ENCODE measurements at regions not wholly inside any gene's neighbourhood (a gene's known extent, or its start where the extent isn't known, plus 50 kb on each side); places are given as distances from the start of the nearest gene placed in this dataset.
"Not testable (repeated sequence)": the region's sequence is repeated elsewhere in the genome, so short reads cannot be mapped to it uniquely, and the experiment has no call there.

DNA sequence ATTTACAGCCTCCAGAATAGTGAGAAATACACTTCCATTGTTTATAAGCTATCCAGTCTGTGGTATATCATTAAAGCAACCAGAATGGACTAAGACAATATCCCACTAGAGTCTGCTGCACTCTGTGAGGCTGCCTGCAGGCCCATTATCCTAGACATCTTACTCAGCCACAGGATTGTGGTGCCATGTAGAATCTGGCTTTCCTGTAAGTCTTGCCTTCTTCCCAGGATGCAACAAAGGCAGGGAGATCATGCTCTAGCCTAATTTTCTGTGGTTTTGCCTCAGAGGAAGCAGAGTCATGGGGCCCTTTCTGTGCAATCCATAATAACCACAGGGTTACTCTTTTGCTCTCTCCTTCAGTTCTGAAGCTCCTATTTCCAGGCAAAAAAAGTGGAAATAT is 299.1 kb upstream of the DEPDC1 start:
- Mint-ChIP-seq H3K4me1 (no peaks in the 10 kb centered on the region), H3K36me3 (no peaks in the 10 kb centered on the region), H3K9me3 (no peaks in the 10 kb centered on the region), H3K4me3 (no peak overlapping the region), H3K27me3 (no peaks in the 10 kb centered on the region), H3K27ac (no peak overlapping the region)

DNA sequence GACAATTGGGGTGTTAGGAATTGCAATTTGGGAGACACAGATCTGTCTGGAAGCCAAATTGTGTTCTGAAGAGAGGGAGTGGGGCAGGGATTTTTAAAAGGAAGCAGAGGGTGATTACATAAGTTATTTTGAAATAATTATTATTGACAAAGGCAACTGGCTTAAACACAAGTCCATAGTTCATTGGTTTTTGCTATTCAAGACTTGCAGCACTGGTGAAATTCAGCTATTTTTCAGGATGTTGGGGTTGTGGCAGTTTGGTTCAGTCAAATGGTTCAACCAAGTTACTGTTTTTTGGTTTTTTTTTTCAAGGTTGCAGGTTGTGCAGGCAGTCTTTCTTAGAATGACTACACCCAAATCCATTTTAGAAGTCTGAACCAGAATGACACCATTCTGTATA is 300.0 kb upstream of the DEPDC1 start:
- Mint-ChIP-seq H3K9me3 (no peaks in the 10 kb centered on the region), H3K36me3 (no peaks in the 10 kb centered on the region), H3K27ac (no peak overlapping the region), H3K4me1 (no peaks in the 10 kb centered on the region), H3K4me3 (no peak overlapping the region), H3K27me3 (no peaks in the 10 kb centered on the region)

DNA sequence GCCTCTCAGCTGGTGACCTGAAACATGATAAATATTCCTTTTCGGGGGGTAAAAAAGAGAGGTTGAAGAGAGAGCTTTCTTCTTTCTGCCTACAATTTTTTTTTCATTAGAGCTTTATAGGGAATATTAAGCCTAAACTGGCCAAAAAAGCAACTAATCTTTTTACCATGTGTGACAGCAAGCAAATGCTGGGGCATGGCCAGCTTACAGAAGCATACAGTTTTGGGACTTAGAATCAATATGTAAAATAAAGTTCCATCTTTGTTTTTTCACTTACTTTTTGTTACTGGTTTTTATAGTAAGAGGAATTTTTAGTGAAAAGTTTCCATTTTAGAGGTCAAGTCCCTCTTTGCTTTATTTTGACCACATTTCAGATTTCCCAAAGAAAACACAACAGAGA is 301.2 kb upstream of the DEPDC1 start:
- Mint-ChIP-seq H3K36me3 (no peaks in the 10 kb centered on the region), H3K9me3 (no peaks in the 10 kb centered on the region), H3K27me3 (no peaks in the 10 kb centered on the region), H3K4me3 (no peak overlapping the region), H3K4me1 (no peaks in the 10 kb centered on the region), H3K27ac (no peak overlapping the region)

DNA sequence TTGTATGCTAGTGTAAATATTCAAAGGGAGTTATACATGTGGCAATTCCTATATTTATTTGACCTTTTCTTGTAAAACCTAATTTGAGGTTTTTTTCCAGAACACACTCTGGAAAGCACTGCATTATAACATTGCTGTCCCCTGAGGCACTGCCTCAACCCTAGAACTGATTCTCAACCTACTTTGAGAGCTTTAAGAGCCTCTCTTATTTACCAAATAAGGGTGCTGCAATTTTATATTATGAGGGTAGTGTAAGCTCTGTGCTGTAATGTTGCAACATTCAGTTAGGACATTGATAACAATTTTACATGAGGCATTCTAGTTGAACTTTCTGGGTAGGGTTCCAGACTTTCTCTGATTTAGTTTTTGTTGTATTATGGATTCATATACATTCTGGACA is 302.2 kb upstream of the DEPDC1 start:
- H3K36me3 Mint-ChIP-seq, result no peaks in the 10 kb centered on the region

DNA sequence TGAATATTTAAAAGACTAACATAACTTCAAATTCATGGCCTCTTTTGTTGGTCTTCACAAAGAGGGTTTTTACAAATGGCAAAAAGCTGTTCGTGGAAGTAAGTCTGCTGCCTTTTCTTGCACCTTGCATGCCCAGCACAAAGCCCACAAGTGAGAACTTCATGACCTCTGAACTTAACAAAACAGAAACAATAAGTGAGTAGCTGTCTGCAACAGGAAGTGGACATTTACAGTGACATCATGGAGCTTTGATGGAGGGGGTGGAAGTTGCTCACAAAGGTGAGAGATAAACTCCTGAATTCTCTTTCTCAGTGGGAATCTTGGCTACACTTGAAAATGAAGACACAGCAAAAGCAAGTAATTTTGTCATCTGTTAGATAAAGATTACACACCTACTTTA is 303.3 kb upstream of the DEPDC1 start:
- Mint-ChIP-seq H3K36me3 (no peaks in the 10 kb centered on the region), H3K9me3 (no peaks in the 10 kb centered on the region), H3K4me3 (no peak overlapping the region), H3K27me3 (no peaks in the 10 kb centered on the region), H3K27ac (no peak overlapping the region), H3K4me1 (no peaks in the 10 kb centered on the region)

More for the DNA sequence above, 302.2 kb upstream of the DEPDC1 start:
- Mint-ChIP-seq H3K9me3 (no peaks in the 10 kb centered on the region), H3K4me3 (no peak overlapping the region), H3K27me3 (no peaks in the 10 kb centered on the region), H3K27ac (no peak overlapping the region), H3K4me1 (no peaks in the 10 kb centered on the region)

DNA sequence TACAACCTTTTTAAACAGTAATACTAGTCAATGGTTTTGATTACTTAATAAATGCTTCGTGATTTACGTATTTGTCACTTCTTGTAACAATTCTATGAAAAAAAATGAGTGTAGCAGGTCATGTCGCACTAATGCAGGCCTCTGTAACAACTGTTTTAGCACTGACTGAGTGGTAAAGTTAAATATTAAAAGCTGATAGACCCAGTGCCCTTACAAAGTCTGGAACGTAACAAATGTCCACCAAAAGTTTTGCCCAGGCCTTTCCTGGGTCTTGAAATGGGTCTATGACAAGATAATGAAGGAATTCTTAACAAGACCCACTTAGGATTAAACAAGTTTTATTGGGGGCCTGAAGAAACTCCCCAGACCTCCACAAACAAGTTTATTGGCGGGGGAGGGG is 304.6 kb upstream of the DEPDC1 start:
- Mint-ChIP-seq H3K36me3 (no peaks in the 10 kb centered on the region), H3K27me3 (no peaks in the 10 kb centered on the region), H3K4me3 (no peak overlapping the region), H3K9me3 (no peaks in the 10 kb centered on the region), H3K27ac (no peak overlapping the region), H3K4me1 (no peaks in the 10 kb centered on the region)

DNA sequence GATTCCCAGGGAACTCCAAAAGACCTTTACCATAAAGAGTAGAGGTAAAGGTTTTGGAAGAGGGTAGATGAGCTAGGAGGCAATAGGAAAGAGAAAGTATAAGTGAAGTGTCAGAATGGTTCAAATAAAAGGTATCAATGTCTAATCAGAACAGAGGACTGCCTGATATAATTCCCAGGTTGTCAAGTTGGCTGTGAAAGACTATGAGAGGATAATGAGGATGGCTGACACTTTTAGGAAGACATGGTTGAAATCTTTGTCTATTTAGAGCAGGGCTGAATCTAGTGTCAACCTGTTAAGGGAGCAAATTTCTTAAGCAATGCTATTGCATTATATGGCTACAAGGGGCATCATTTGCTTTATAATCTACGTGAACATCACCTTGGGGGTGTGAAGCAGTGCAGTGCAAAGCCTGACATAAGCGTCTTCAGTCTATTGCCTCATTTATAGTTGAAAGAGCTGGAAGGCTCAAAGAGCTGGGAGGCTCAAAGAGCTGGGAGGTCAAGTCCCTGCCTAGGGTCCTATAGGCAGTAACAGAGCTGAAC is 308.3 kb upstream of the DEPDC1 start:
- Mint-ChIP-seq H3K9me3 (no peaks in the 10 kb centered on the region), H3K27ac (no peak overlapping the region), H3K4me1 (no peaks in the 10 kb centered on the region), H3K4me3 (no peak overlapping the region), H3K36me3 (no peaks in the 10 kb centered on the region), H3K27me3 (no peaks in the 10 kb centered on the region)

DNA sequence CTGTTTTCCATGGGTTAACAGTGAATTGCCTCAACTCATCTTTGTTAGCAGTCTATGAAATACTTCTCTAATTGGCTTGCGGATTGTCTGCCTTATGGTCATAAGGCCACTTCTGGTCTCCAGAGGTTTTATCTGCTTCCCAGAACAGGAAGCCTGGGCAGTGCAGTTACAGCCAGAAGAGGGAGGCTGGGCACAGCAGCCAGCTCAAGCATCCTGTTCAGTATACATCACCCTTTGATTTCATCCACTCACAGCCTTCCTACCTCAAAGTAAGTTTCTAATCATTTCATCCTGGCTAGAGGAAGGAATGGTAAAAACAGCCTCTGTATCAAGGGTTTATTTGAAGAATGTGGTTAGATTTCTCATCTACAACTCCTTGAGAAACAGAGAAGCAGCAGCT is 311.5 kb upstream of the DEPDC1 start:
- Mint-ChIP-seq H3K27me3 (no peaks in the 10 kb centered on the region), H3K4me1 (no peaks in the 10 kb centered on the region), H3K36me3 (no peaks in the 10 kb centered on the region), H3K9me3 (peaks cover 2% of the 10 kb centered on the region), H3K4me3 (no peak overlapping the region), H3K27ac (no peak overlapping the region)

DNA sequence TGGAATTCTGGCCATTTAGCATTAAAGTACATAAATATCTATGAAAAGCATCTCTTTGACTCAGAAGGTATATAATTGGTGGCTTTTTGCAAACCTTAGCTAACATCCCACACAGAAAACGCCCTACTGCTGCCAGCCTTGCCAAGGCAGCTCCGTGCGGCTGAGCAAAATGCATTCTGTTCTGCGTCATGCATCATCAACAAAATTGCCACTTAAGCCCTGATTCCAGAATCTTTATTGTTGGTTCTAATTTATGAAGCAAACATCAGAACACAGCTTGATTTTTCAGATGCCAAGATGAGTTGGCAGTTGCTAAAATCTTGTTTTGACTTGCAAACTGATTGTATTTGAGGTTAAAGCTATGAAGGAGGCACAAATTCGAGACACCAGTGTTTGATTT is 314.9 kb upstream of the DEPDC1 start:
- H3K4me1 Mint-ChIP-seq, result no peaks in the 10 kb centered on the region
- no peak overlapping the region for H3K4me3 Mint-ChIP-seq
- H3K27me3 Mint-ChIP-seq, result no peaks in the 10 kb centered on the region
- H3K9me3 Mint-ChIP-seq, result peaks cover 4% of the 10 kb centered on the region
- H3K27ac Mint-ChIP-seq, result no peak overlapping the region
- H3K36me3 Mint-ChIP-seq, result no peaks in the 10 kb centered on the region

DNA sequence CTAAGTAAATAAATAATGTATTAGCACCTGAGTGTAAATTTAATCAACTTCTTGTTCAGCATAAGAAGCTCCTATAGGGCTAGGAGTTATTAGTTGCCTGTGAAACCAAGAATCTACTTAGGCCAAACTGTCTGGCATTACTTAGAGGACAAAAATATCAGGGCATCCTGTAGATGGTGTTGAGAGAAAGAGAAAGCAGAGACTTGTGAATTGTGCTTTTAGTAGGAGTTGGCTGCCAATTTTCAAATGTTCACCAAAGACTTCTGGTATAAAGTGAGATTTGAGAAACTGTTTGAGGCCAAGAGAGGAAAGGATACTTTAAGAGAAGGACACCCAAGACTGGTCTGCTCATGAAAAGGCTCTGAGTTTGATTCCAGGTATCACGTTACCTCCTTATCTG is 315.5 kb upstream of the DEPDC1 start:
- Mint-ChIP-seq H3K27me3 (no peaks in the 10 kb centered on the region), H3K4me3 (no peak overlapping the region), H3K27ac (no peak overlapping the region), H3K36me3 (no peaks in the 10 kb centered on the region), H3K9me3 (peaks cover 4% of the 10 kb centered on the region), H3K4me1 (no peaks in the 10 kb centered on the region)

DNA sequence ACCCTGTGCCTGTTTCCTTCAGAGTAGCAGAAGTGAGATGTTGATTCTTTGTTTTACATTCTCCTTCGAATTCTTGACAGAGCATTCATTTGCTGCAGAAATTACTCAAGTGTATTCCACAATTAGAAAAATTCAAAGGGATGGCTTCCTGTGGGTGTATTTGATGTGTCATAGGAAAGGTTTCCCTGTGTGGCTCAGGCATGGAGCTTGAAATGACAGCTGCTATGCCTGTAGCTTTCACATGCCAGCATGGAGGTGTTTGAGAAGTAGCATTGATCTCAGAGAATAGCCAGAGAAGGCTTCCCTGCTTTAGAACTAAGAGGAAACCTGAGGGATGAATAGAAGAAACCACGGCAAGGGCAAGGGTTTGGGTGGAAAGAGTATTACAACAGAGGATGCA is 317.2 kb upstream of the DEPDC1 start:
- H3K4me3 Mint-ChIP-seq, result no peak overlapping the region
- H3K9me3 Mint-ChIP-seq, result peaks cover 4% of the 10 kb centered on the region
- no peak overlapping the region for H3K27ac Mint-ChIP-seq
- no peaks in the 10 kb centered on the region for H3K36me3 Mint-ChIP-seq
- H3K4me1 Mint-ChIP-seq, result no peaks in the 10 kb centered on the region
- H3K27me3 Mint-ChIP-seq, result no peaks in the 10 kb centered on the region

DNA sequence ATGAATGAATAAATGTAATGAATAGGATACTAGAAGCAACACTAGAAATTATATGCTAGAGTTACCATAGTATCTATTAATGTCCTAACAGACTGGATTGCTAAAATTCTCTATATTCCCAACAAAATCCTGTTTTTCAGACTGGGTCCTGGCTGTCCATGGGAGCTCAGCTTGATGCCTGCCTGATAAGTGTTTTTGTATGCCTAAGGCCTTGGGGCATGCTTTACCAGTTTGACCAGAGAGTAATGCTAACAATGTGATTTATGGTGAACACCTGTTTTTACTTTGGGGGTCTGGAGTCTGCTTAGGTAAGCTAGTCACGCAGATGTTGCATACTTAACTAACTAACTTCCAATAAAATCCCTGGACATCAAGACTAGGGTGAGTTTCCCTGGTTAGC is 318.8 kb upstream of the DEPDC1 start:
- no peak overlapping the region for H3K27ac Mint-ChIP-seq
- no peaks in the 10 kb centered on the region for H3K4me1 Mint-ChIP-seq
- H3K4me3 Mint-ChIP-seq, result no peak overlapping the region
- no peaks in the 10 kb centered on the region for H3K36me3 Mint-ChIP-seq
- peaks cover 4% of the 10 kb centered on the region for H3K9me3 Mint-ChIP-seq
- no peaks in the 10 kb centered on the region for H3K27me3 Mint-ChIP-seq

DNA sequence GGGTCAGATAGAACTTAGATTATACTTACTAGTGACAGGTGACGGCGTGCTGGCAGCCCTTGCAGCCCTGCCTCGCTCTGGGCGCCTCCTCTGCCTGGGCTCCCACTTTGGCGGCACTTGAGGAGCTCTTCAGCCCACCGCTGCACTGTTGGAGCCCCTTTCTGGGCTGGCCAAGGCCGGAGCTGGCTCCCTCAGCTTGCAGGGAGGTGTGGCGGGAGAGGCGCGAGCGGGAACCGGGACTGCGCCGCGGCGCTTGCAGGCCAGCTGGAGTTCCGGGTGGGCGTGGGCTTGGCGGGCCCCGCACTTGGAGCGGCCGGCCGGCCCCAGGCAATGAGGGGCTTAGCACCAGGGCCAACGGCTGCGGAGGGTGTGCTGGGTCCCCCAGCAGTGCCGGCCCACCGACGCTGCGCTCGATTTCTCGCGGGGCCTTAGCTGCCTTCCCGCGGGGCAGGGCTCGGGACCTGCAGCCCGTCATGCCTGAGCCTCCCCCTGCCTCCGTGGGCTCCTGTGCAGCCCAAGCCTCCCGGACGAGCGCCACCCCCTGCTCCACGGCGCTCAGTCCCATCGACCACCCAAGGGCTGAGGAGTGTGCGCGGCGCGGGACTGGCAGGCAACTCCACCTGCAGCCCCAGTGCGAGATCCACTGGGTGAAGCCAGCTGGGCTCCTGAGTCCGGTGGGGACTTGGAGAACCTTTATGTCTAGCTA is 320.8 kb upstream of the DEPDC1 start:
- not testable (repeated sequence) for H3K36me3 Mint-ChIP-seq, H3K9me3 Mint-ChIP-seq, H3K4me3 Mint-ChIP-seq, H3K27ac Mint-ChIP-seq, H3K4me1 Mint-ChIP-seq, H3K27me3 Mint-ChIP-seq

DNA sequence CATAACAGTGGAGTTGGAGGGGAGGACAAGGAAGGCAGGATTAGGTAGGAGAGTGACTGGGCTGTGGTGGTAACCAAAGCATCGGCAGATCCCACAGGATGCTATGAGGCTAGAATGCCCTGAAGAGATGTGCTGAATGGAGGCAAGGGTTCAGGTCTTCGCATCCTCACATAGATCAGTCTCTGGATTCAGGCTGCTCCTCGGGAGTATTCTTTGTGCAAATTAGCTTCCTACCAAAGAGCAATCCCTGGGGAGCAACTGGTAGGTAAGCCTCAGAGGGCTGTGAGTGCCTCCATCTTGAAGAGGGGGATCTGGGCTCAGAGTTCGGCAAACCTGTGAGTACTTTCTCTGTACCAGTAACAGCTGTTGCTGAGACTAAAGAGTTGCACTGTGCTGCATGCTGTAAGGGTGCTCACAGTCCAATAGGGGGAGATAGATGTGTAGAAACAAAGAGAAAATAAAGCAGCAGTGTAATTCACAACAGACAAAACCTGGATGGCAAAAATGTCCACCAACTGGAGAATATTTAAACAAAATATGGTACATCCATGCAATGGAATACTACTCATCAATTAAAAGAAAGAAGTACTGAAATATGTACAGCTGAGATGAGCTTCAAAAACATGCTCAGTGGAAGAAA is 322.4 kb upstream of the DEPDC1 start:
- Mint-ChIP-seq H3K4me3 (no peak overlapping the region), H3K27me3 (no peaks in the 10 kb centered on the region), H3K27ac (no peak overlapping the region), H3K4me1 (no peaks in the 10 kb centered on the region), H3K9me3 (peaks cover 4% of the 10 kb centered on the region), H3K36me3 (no peaks in the 10 kb centered on the region)

DNA sequence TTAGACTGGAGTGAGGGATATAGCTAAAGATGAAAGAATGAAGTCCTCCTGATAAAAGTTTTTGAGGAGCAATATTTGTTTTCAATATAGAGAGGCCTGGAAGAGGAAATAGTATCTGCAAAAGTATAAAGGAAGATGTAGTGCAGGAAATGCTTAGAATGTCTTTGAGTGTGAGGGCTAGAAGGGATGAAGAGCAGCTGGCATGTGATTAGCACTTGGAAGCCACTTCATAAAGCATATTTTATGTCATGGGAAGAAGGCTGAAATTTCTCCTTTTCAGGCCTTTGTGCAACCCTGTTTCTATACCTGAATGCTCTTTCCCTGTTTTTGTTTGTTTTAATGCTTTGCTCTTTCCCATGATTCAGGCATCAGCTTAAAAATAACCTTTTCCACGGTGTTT is 323.3 kb upstream of the DEPDC1 start:
- H3K4me1 Mint-ChIP-seq, result no peaks in the 10 kb centered on the region
- H3K27me3 Mint-ChIP-seq, result no peaks in the 10 kb centered on the region
- H3K27ac Mint-ChIP-seq, result no peak overlapping the region
- no peak overlapping the region for H3K4me3 Mint-ChIP-seq
- H3K9me3 Mint-ChIP-seq, result peaks cover 4% of the 10 kb centered on the region
- H3K36me3 Mint-ChIP-seq, result no peaks in the 10 kb centered on the region

DNA sequence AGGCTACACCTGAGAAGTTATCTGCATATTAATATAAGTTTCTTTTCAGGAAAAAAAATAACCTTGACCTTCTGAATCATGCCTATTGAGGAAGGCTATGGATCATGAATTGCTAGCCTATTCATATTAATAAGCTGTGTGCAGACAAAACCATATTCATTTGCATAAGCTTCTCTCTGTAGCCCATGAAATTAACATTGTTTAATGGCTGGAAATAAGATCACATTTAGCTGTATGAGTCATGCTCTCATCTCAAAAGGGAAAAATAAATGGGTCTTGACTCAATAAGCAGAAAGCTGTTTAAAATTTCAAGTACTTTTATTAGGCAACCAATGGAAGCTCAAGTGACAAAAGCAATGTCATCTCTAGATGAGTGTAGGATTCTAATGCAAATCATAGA is 330.0 kb upstream of the DEPDC1 start:
- Mint-ChIP-seq H3K27me3 (no peaks in the 10 kb centered on the region), H3K4me3 (no peak overlapping the region), H3K27ac (no peak overlapping the region), H3K9me3 (peaks cover 27% of the 10 kb centered on the region), H3K4me1 (no peaks in the 10 kb centered on the region), H3K36me3 (peaks cover 3% of the 10 kb centered on the region)

DNA sequence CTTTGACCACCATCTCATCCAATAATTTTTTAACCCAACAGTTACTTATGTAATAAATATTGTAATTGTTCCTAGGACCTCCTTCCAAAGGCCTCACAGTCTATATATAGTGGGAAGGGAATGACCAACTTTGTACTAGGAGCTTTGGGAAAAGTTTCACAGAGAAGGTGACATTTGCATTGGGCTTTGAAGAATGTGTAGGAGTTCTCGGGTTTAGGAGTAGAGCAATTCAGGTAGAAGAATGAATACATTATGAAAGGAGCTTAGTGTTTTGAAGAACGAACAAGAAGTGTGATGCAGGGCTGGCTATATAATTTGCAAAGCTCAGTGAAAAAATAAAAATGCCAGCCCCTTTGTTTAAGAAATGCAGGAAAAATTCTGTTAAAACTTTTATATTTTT is 330.4 kb upstream of the DEPDC1 start:
- H3K27me3 Mint-ChIP-seq, result no peaks in the 10 kb centered on the region
- no peak overlapping the region for H3K27ac Mint-ChIP-seq
- H3K9me3 Mint-ChIP-seq, result peaks cover 27% of the 10 kb centered on the region
- peaks cover 3% of the 10 kb centered on the region for H3K36me3 Mint-ChIP-seq
- H3K4me3 Mint-ChIP-seq, result no peak overlapping the region
- H3K4me1 Mint-ChIP-seq, result no peaks in the 10 kb centered on the region

All from activated naive CD4-positive, alpha-beta T cell treated with anti-CD3 and anti-CD28 coated beads, Interleukin-2, amount 50 U/mL, for 24 hours (primary cell).